HK-2 (cell line): ENCODE measurements at regions not wholly inside any gene's neighbourhood (a gene's known extent, or its start where the extent isn't known, plus 50 kb on each side); places are given as distances from the start of the nearest gene placed in this dataset.

Source experiments
- DNase-seq: peaks from one replicate; pipeline ENCODE4 v3.0.0-alpha.2; 2018; ENCODE audit not compliant: unreplicated experiment

DNA sequence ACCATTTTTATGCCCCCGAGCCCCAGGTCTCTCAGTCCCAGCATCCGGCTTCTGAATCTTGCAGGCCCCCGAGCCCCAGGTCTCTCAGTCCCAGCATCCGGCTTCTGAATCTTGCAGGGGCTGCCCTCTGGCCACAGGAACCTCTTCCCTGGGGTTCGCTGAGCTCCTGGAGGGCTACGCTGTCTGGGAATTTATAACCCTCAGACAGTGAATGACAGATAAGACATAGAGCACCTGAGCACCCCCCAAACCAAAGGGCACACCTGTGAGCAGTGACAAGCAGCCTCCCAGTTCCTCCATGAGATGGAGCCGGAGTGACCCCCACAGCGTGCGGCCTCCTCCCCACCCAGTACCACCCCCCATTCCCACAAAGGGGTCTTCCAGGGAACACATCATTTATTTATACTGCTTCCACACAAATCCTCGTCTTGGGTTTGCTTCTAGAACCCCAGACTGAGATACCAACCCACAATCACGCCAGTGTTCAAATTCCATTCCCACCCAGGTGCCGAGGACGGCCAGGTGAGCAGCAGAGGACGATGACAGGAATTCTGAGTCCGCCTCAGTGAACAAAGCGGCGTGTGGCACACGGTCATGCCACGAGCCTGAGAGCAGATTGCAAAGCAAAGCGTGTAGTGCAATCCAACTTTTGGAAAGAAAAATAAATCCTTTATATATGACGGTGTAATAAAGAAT is 57.7 kb upstream of the FAM20C start:
- DNase-seq: no peak

- DNase-seq: peak; percentile 10
These were observed 57.1 kb upstream of the FAM20C start for GRCh38 chr7:135257-135653.

DNA sequence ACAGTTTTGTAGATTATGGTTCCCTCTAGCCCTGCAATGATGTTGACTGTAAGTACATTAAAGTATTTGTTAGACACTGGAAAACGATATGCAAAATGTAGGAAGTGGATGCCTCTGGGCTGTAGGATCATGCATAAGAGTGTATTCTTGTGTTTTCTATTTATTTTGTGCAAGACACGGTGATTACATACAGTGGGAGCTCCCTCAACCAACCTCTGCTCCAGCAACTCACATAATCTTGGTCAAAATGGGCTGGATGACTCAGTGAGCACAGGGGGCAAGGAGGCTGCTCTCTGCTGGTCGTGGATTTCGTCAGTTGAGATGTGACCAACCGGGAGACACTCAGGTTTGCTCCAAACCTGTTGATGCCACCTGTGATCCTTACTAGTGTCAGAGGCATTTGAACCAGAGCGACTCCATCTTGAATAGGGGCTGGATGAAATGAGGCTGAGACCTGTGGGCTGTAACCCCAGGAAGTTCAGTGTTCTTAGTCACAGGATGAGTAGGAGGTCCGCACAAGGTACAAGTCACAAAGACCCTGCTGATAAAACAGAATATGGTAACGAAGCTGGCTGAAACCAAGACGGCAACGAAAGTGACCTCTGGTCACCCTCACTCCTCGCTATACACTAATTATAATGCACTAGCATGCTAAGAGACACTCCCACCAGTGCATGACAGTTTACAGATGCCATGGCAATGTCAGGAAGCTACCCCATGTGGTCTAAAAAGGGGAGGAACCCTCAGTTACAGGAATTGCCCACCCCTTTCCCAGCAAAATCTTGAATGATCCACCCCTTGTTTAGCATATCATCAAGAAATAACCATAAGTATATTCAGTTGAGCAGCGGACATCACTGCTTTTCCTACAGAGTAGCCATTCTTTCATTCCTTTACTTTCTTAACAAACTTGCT is 56.4 kb upstream of the FAM20C start:
- DNase-seq: no peak

DNA sequence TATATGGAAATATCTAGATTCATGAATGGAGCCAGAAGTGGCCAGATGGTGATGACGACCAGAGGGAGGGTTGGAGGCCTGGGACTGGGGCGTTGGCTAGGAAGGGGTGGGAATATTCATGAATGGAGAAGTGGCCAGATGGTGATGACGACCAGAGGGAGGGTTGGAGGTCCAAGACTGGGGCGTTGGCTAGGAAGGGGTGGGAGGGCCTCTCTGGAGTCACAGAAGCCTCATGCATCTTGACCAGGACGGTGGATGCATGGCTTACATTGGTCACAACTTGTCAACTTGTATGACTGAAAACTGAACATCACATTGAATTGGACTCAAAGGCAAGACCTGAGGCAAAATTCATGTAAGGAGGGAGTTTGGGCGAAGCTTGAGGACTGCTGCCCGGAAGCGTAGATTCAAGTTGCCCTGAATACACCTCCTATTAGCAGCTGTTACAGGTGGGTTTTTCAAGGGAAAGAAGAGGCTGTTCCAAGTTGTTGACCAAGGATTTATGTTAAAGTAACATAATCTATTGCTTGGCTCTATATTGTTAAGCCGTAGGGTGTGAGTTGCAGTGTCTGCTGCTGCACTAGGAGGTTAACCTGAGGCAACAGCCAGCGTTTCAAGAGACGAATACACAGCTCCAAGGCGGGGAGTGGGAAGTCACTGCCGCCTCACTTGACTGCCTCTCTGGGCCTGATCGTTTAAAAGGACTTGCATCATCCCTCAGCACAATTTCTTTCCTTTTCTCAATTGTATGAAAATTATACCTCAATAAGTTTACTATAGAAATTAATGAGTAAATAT is 55.1 kb upstream of the FAM20C start:
- no peak for DNase-seq

DNA sequence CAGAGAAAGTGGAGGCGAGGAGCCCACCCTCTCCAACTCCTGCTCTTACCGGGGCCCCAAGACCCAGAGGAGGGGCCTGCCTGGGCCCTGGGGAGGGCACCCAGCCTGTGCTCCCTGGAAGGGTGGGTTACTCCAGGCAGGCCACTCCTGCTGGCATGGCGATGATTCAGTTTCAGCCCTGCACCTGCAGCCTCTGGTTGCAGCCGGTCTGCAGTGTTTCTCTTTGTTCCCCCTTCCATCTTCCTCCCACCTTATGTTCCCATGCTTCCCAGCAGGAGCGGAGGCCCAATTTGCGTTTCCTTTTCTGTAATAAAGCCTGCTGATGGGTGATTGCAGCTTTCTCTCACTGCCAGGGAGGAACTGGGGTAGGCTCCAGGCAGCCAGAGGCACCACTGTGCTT is 53.2 kb upstream of the FAM20C start:
- DNase-seq: no peak

DNA sequence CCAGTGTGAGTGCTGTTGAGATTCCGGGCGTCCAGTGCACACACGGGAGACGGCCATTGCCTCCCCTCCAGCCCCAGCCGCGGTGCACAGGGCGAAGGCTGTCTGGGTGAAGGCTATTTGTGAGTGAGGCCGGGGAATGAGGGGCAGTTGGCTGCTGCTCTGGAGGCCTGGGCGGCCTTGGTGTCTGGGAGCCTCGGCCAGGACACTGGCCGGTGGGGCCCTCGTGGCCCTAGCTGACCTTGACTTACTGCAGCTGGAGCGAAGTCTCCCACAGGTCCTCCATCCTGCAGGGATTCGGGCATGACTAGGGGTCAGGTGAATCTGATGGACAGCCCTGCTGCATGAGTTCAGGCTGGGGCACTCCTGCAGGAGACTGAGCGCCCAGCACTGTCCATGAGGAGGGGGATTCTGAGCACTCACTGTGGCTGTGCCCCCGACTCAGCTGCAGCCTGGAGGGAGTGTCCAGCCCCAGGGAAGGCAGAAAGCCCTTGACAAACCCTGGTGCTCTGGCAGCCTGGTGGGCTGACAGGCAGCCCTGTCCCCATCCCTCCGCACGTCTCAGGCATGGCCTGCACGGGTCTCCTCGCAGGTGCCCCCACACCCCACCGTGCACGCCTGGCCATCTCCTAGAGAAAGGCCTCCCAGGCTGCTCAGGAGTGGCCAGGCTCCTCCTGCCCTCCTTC is 52.7 kb upstream of the FAM20C start:
- DNase-seq: no peak

GRCh38 chr7:140996-141395 is 51.4 kb upstream of the FAM20C start:
- no peak for DNase-seq

DNA sequence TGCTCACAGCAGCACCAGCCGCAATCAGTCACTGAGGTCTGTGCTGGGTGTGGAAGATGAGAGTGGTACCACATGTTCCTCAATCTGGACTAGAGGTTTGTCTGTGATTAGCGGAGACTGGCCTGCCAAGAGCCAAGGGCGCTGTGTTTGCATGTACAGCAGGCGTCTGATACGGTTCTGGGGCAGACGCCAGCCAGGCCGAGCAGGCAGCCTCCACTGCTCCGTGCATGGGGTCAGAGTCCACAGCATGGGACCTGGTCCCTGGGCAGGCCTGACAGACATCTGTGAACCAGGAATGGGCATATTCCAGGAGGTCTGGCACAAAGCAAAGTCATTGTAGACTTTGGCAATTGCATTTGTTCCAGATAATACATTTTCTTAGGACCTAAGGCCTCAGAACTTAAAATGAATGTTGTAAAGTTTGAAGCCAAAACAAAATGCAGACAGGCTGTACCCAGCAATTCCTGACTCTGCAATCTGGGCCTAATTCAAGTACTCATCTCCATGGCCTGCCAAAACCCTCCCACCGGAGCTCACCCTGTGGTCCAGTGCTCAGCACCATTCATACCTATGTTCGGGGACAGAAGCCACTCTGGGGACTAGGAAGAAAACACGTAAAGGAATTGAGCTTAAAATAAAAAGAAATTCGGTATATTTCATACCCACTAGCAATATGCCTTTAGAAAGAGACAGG is 50.0 kb upstream of the FAM20C start:
- no peak for DNase-seq
